K562 (cell line): ENCODE measurements at regions not wholly inside any gene's neighbourhood (a gene's known extent, or its start where the extent isn't known, plus 50 kb on each side); places are given as distances from the start of the nearest gene placed in this dataset.
A peak's percentile ranks its signal among the peaks of the same experiment; 100 is the strongest.

Experiments
- ATAC-seq: fragments of 200-7000 bp; cut with Tn5 transposase; 3 replicates; pipeline ENCODE4 v1.9.1; 2020; ENCODE audit warnings: moderate library complexity
- BruUV-seq: library from RNA; stranded (reverse); fragments of 400-500 nt; replicated peaks from 2 replicates; lab custom pipeline; 2021; lab: Mats Ljungman, UMichigan
- CTCF ChIA-PET: fragments of 300-600 bp; formaldehyde crosslinking; extraction: SDS; loops from one replicate; lab custom pipeline; 2021; ENCODE audit warnings: low intra/inter-chr PET ratio; lab: Yijun Ruan, JAX
- POLR2A ChIA-PET: fragments of 300-600, 350-650 bp; sonication (Branson Sonifier 250); formaldehyde crosslinking; extraction: SDS; loops from one replicate; lab custom pipeline; 2021; ENCODE audit warnings: antibody characterized with exemption, inconsistent platforms; lab: Yijun Ruan, JAX
- DNase-seq, 4 experiments: peaks; one replicate each; pipeline versions ENCODE4 v3.0.0 to v3.0.0-alpha.2; 2011 to 2018; ENCODE audit warnings: low spot score in 3 of 4, mixed read lengths in 3 of 4; ENCODE audit errors: extremely low read depth in 1 of 4
- FAIRE-seq: peaks from 2 replicates; lab custom pipeline; 2011; peaks lifted over from hg19 to GRCh38; lab: Jason Lieb, UNC
- H2AFZ ChIP-seq: 2 replicates; pipeline ENCODE4 v1.6.0; 2011; ENCODE audit warnings: low read depth, low read length, control low read depth, inconsistent platforms
- H3K27ac ChIP-seq: fragments of 200-600 bp; 3 replicates; pipeline ENCODE4 v1.8.0; 2011; ENCODE audit warnings: low read depth, mild to moderate bottlenecking, control low read depth, inconsistent platforms, low read length, moderate library complexity, mixed read lengths; ENCODE audit errors: extremely low read depth
- H3K27me3 ChIP-seq, 2 experiments: fragments of 300-600 bp in 1 of 2; 2 replicates in 1 of 2; 3 replicates in 1 of 2; pipeline versions ENCODE4 v1.6.0 to v1.8.0; 2011; ENCODE audit warnings: inconsistent platforms in 2 of 2, low read length in 2 of 2, mild to moderate bottlenecking in 1 of 2, mixed read lengths in 1 of 2, moderate library complexity in 1 of 2; ENCODE audit not compliant: control insufficient read depth in 2 of 2, insufficient read depth in 2 of 2
- H3K36me3 ChIP-seq: fragments of 300-600 bp; 3 replicates; pipeline ENCODE4 v1.8.0; 2011; ENCODE audit warnings: mild to moderate bottlenecking, low read length, inconsistent platforms; ENCODE audit not compliant: control insufficient read depth, insufficient read depth
- H3K4me1 ChIP-seq, 2 experiments: fragments of 200-600 bp in 1 of 2; replicated peaks in 1 of 2; 2 replicates in 1 of 2; 3 replicates in 1 of 2; pipeline versions ENCODE4 v1.5.1 to v1.8.0; 2011; ENCODE audit warnings: inconsistent platforms in 2 of 2, low read length in 2 of 2, mild to moderate bottlenecking in 1 of 2, mixed read lengths in 1 of 2, moderate library complexity in 1 of 2; ENCODE audit not compliant: control insufficient read depth in 2 of 2, insufficient read depth in 2 of 2
- H3K4me2 ChIP-seq: 2 replicates; pipeline ENCODE4 v1.6.1; 2011; ENCODE audit warnings: low read length, control low read depth, inconsistent platforms, mixed read lengths; ENCODE audit not compliant: insufficient read depth
- H3K4me3 ChIP-seq: fragments of 200-600 bp; sonication (generic), shearing (Covaris generic); 2 replicates; pipeline ENCODE4 v1.5.1; 2016; ENCODE audit warnings: control low read depth, inconsistent platforms
- H3K79me2 ChIP-seq: fragments of 200-600 bp; 3 replicates; pipeline ENCODE4 v1.8.0; 2011; ENCODE audit warnings: low read length, inconsistent platforms; ENCODE audit not compliant: control insufficient read depth, insufficient read depth
- H3K9ac ChIP-seq, 2 experiments: 2 replicates each; pipeline versions ENCODE4 v1.6.0 to v1.6.1; 2011; ENCODE audit warnings: low read depth in 2 of 2, low read length in 2 of 2, control low read depth in 1 of 2, inconsistent platforms in 1 of 2, mild to moderate bottlenecking in 1 of 2, mixed read lengths in 1 of 2; ENCODE audit not compliant: insufficient read depth in 1 of 2
- H3K9me1 ChIP-seq: one replicate; pipeline ENCODE4 v1.6.0; 2011; ENCODE audit warnings: inconsistent platforms, mild to moderate bottlenecking, low read length, moderate library complexity; ENCODE audit not compliant: control insufficient read depth, insufficient read depth
- H3K9me3 ChIP-seq: replicated peaks from 2 replicates; pipeline ENCODE4 v1.5.1; 2011; ENCODE audit warnings: low read depth, low read length, inconsistent platforms; ENCODE audit not compliant: control insufficient read depth, insufficient read depth
- H4K20me1 ChIP-seq: replicated peaks from 2 replicates; pipeline ENCODE4 v1.6.1; 2011; ENCODE audit warnings: low read length, inconsistent platforms, mixed read lengths; ENCODE audit not compliant: control insufficient read depth, insufficient read depth
- BCL6 ChIP-seq: fragments of 250-450 bp; sonication (Bioruptor Pico); IDR thresholded peaks from 2 replicates; pipeline ENCODE4 v1.4.0; 2020
- C11orf30 ChIP-seq: fragments of 450-650 bp; IDR thresholded peaks from 2 replicates; pipeline ENCODE4 v1.6.1; 2016; ENCODE audit warnings: low read depth, mild to moderate bottlenecking
- CBX8 ChIP-seq: fragments of 200-600 bp; sonication (generic); IDR thresholded peaks from 2 replicates; pipeline ENCODE4 v1.6.1; 2012; ENCODE audit warnings: borderline replicate concordance, mixed run types, low read depth, mild to moderate bottlenecking, moderate library complexity, mixed read lengths, low read length, control low read depth, inconsistent platforms; ENCODE audit not compliant: poor library complexity, severe bottlenecking; ENCODE audit errors: extremely low read depth
- CREM ChIP-seq: IDR thresholded peaks from 2 replicates; pipeline ENCODE4 v1.6.1; 2014; ENCODE audit warnings: antibody characterized with exemption, low read depth
- CTCF ChIP-seq, 3 experiments: IDR thresholded peaks in 2 of 3; conservative IDR thresholded peaks in 1 of 3; 2 replicates each; pipeline ENCODE4 v1.5.1; 2011 to 2012; ENCODE audit warnings: low read length in 3 of 3, mild to moderate bottlenecking in 3 of 3, control low read depth in 2 of 3, improper control_type of control experiment in 1 of 3, inconsistent platforms in 1 of 3, low read depth in 1 of 3, mixed read lengths in 1 of 3, moderate library complexity in 1 of 3; ENCODE audit not compliant: insufficient read depth in 2 of 3
- GATAD2B ChIP-seq: fragments of 450-650 bp; IDR thresholded peaks from 2 replicates; pipeline ENCODE4 v1.6.1; 2017; ENCODE audit warnings: mild to moderate bottlenecking, borderline replicate concordance
- MAFF ChIP-seq: IDR thresholded peaks from 2 replicates; pipeline ENCODE4 v1.6.1; 2012; ENCODE audit warnings: low read length, improper control_type of control experiment
- MAFG ChIP-seq: fragments of 450-650 bp; conservative IDR thresholded peaks from 2 replicates; pipeline ENCODE4 v1.6.1; 2016; ENCODE audit warnings: missing genetic modification characterization, missing compliant biosample characterization
- MAFK ChIP-seq: IDR thresholded peaks from 2 replicates; pipeline ENCODE4 v1.6.1; 2011; ENCODE audit warnings: low read length, improper control_type of control experiment
- NCOA1 ChIP-seq: fragments of 450-650 bp; IDR thresholded peaks from 2 replicates; pipeline ENCODE4 v1.6.1; 2016; ENCODE audit warnings: low read depth
- NONO ChIP-seq, 2 experiments: fragments of 200-400 bp in 1 of 2; fragments of 450-650 bp in 1 of 2; formaldehyde crosslinking in 1 of 2; IDR thresholded peaks; 2 replicates each; pipeline ENCODE4 v1.6.1; 2017; ENCODE audit warnings: low read depth in 2 of 2, mild to moderate bottlenecking in 2 of 2, moderate library complexity in 2 of 2, low read length in 1 of 2
- TAL1 ChIP-seq: fragments of 450-650 bp; IDR thresholded peaks from 2 replicates; pipeline ENCODE4 v1.6.1; 2016; ENCODE audit warnings: mild to moderate bottlenecking
- ZNF274 ChIP-seq: IDR thresholded peaks from 2 replicates; pipeline ENCODE4 v1.6.1; 2011; ENCODE audit warnings: low read depth, mild to moderate bottlenecking, low read length, moderate library complexity, borderline replicate concordance
- ZNF316 ChIP-seq: fragments of 450-650 bp; IDR thresholded peaks from 2 replicates; pipeline ENCODE4 v1.6.1; 2016
- ZNF57 ChIP-seq: fragments of 450-650 bp; formaldehyde crosslinking; IDR thresholded peaks from 2 replicates; pipeline ENCODE4 v1.4.0; 2020; ENCODE audit warnings: mild to moderate bottlenecking, moderate library complexity
- WGBS: fragments of 100-300 bp; shearing (Covaris generic); methylation state at CpG from one replicate; pipeline ENCODE4 v1.1.6; 2016; ENCODE audit warnings: low coverage, mixed read lengths; ENCODE audit not compliant: insufficient coverage; ENCODE audit errors: missing lambda C conversion rate; 5-methylcytosine and 5-hydroxymethylcytosine counted together
- in situ Hi-C: fragments of 300-500 bp; cut with MboI; formaldehyde crosslinking; loops from 4 replicates; pipeline ENCODE4 v1.15.0; 2018; ENCODE audit warnings: inconsistent platforms, mixed read lengths
- intact Hi-C: fragments of 100-400 bp; cut with micrococcal nuclease; formaldehyde crosslinking; loops from 2 replicates; pipeline ENCODE4 v1.14.2; 2022

- no peak overlapping the region for H3K27ac ChIP-seq
- ATAC-seq (no peak), DNase-seq (no peak), FAIRE-seq (no peak)
- H3K9ac ChIP-seq: no peak overlapping the region
- intact Hi-C loops: no loop called here
- H3K27me3 ChIP-seq: no peaks in the 10 kb centered on the region
- in situ Hi-C loops: no loop called here
- no peaks in the 10 kb centered on the region for H3K4me1 ChIP-seq
- H3K4me2 ChIP-seq: no peak overlapping the region
- no peaks in the 10 kb centered on the region for H3K36me3 ChIP-seq
- WGBS: 7% methylated on average over 2 of the region's 2 CpGs
- H4K20me1 ChIP-seq: no peaks in the 10 kb centered on the region
- ChIA-PET CTCF (no interaction called here), POLR2A (no interaction called here)
- H3K79me2 ChIP-seq: no peaks in the 10 kb centered on the region
- no TSS peak for BruUV-seq
- H3K9me3 ChIP-seq: no peaks in the 10 kb centered on the region
- no peak for TF ChIP-seq ZNF57 (CRISPR knock-in tag)
- TF ChIP-seq MAFG (tag): peak; percentile 30; the same call in 1 of the 2 replicates
- peak; percentile 25; the same call in 1 of the 2 replicates for TF ChIP-seq MAFK
- TF ChIP-seq MAFF: peak; percentile 46
- TF ChIP-seq CREM: no peak
- TF ChIP-seq C11orf30: peak; percentile 76
- TF ChIP-seq ZNF316: peak; percentile 86
- no peak overlapping the region for H3K4me3 ChIP-seq
- H3K9me1 ChIP-seq: no peaks in the 10 kb centered on the region
- H2AFZ ChIP-seq: no peak overlapping the region
Observed at GRCh38 chr4:162866565-162866964, 300.1 kb downstream of the NAF1 start.

- no TSS peak for BruUV-seq
- in situ Hi-C loops (no loop called here), intact Hi-C loops (no loop called here)
- Histone ChIP-seq H3K9me1 (no peaks in the 10 kb centered on the region), H3K36me3 (no peaks in the 10 kb centered on the region), H2AFZ (no peak overlapping the region), H3K79me2 (no peaks in the 10 kb centered on the region), H3K9ac (no peak overlapping the region), H3K27me3 (no peaks in the 10 kb centered on the region), H3K4me3 (no peak overlapping the region), H3K9me3 (no peaks in the 10 kb centered on the region), H3K4me2 (no peak overlapping the region), H3K4me1 (no peaks in the 10 kb centered on the region), H4K20me1 (no peaks in the 10 kb centered on the region), H3K27ac (no peak overlapping the region)
- POLR2A ChIA-PET: interaction anchor here (0.7 kb wide), 1 partner anchor 619 kb away, joined by 3 read pairs; no protein-coding TSS in a partner anchor
- WGBS: 0% methylated on average over 2 of the region's 2 CpGs
- FAIRE-seq: no peak
- CTCF ChIA-PET: no interaction called here
- DNase-seq: peak in 1 of 4 experiments; percentile 21
- ATAC-seq: no peak
- TF ChIP-seq NONO (IDR thresholded peaks at IDR 0.05; ENCODE audit: low read depth in 2 of 2, low read length in 1 of 2) (no peak), CTCF (IDR thresholded peaks at IDR 0.05 in 2 of 3, conservative IDR thresholded peaks at IDR 0.05 in 1 of 3; ENCODE audit: insufficient read depth in 2 of 3, low read depth in 1 of 3, low read length in 3 of 3) (0 out of 6 replicates have a peak, but pooled peaks of 1 of the 3 experiments have one; percentile 3), GATAD2B (no peak), CBX8 (no peak), BCL6 (no peak), TAL1 (no peak), ZNF274 (no peak), NCOA1 (no peak)
Observed at GRCh38 chr4:162865102-162865501, 301.6 kb downstream of the NAF1 start.
